K562 (cell line): ENCODE measurements at regions not wholly inside any gene's neighbourhood (a gene's known extent, or its start where the extent isn't known, plus 50 kb on each side); places are given as distances from the start of the nearest gene placed in this dataset.

Experiments
- DMBX1 ChIP-seq: fragments of 250-450 bp; sonication (Bioruptor Pico); IDR thresholded peaks from 2 replicates; pipeline ENCODE4 v1.8.0; 2022; ENCODE audit warnings: inconsistent platforms, mild to moderate bottlenecking, moderate library complexity, borderline replicate concordance
- GATA2 ChIP-seq: sonication (generic); formaldehyde crosslinking; IDR thresholded peaks from 2 replicates; pipeline ENCODE4 v1.4.0; 2020; ENCODE audit warnings: mild to moderate bottlenecking, missing genetic modification reagents
- LARP7 ChIP-seq: fragments of 450-650 bp; IDR thresholded peaks from 2 replicates; pipeline ENCODE4 v1.6.1; 2016
- MECOM ChIP-seq: fragments of 250-450 bp; sonication (Bioruptor Pico); IDR thresholded peaks from 2 replicates; pipeline ENCODE4 v1.8.0; 2022; ENCODE audit warnings: inconsistent platforms
- NEUROD1 ChIP-seq: fragments of 150-350 bp; IDR thresholded peaks from 2 replicates; pipeline ENCODE4 v1.6.1; 2014; ENCODE audit warnings: borderline replicate concordance, low read length, low read depth; ENCODE audit not compliant: partially characterized antibody
- NR4A1 ChIP-seq, 2 experiments: fragments of 250-450 bp in 1 of 2; fragments of 450-650 bp in 1 of 2; sonication (Bioruptor Pico) in 1 of 2; IDR thresholded peaks; 2 replicates each; pipeline versions ENCODE4 v1.4.0 to v1.6.1; 2016 to 2020; ENCODE audit warnings: mild to moderate bottlenecking in 2 of 2, missing compliant biosample characterization in 1 of 2, missing genetic modification characterization in 1 of 2, moderate library complexity in 1 of 2
- NRF1 ChIP-seq, 2 experiments: fragments of 450-650 bp; IDR thresholded peaks in 1 of 2; conservative IDR thresholded peaks in 1 of 2; 2 replicates each; pipeline ENCODE4 v1.6.1; 2014; ENCODE audit warnings: mild to moderate bottlenecking in 2 of 2
- PHF8 ChIP-seq: fragments of 200-600 bp; sonication (generic); IDR thresholded peaks from 2 replicates; pipeline ENCODE4 v1.6.1; 2012; ENCODE audit warnings: mixed run types, mild to moderate bottlenecking, inconsistent platforms, low read length, moderate library complexity, borderline replicate concordance
- POLR2G ChIP-seq: fragments of 200-400 bp; formaldehyde crosslinking; IDR thresholded peaks from 2 replicates; pipeline ENCODE4 v1.6.1; 2017; ENCODE audit warnings: low read depth, mild to moderate bottlenecking, antibody characterized with exemption, low read length, moderate library complexity
- RBFOX2 ChIP-seq: fragments of 200-400 bp; formaldehyde crosslinking; IDR thresholded peaks from 2 replicates; pipeline ENCODE4 v1.6.1; 2017; ENCODE audit warnings: low read depth, mild to moderate bottlenecking, low read length, moderate library complexity
- RBM17 ChIP-seq: fragments of 200-400 bp; formaldehyde crosslinking; IDR thresholded peaks from 2 replicates; pipeline ENCODE4 v1.6.1; 2017; ENCODE audit warnings: low read depth, mild to moderate bottlenecking, low read length, borderline replicate concordance
- SMAD3 ChIP-seq: fragments of 450-650 bp; formaldehyde crosslinking; conservative IDR thresholded peaks from 2 replicates; pipeline ENCODE4 v1.4.0; 2020; ENCODE audit warnings: mild to moderate bottlenecking
- STAG1 ChIP-seq: sonication (generic); formaldehyde crosslinking; IDR thresholded peaks from 2 replicates; pipeline ENCODE4 v1.5.0; 2020; ENCODE audit warnings: missing genetic modification reagents, borderline replicate concordance
- STAT5B ChIP-seq: fragments of 250-450 bp; sonication (Bioruptor Pico); IDR thresholded peaks from 2 replicates; pipeline ENCODE4 v1.8.0; 2021; ENCODE audit warnings: mild to moderate bottlenecking, inconsistent platforms
- TBP ChIP-seq: optimal IDR thresholded peaks from 2 replicates; pipeline ENCODE3; 2011; ENCODE audit warnings: low read depth, low read length, improper control_type of control experiment
- ZC3H8 ChIP-seq: fragments of 450-650 bp; IDR thresholded peaks from 2 replicates; pipeline ENCODE4 v1.6.1; 2017
- ZNF143 ChIP-seq: sonication (generic); formaldehyde crosslinking; IDR thresholded peaks from 2 replicates; pipeline ENCODE4 v1.9.0; 2022; ENCODE audit warnings: mild to moderate bottlenecking, missing genetic modification reagents
- ZNF224 ChIP-seq: sonication (generic); formaldehyde crosslinking; IDR thresholded peaks from 2 replicates; pipeline ENCODE4 v1.8.0; 2022; ENCODE audit warnings: mild to moderate bottlenecking, missing genetic modification reagents
- ZNF41 ChIP-seq: fragments of 250-450 bp; sonication (Bioruptor Pico); conservative IDR thresholded peaks from 2 replicates; pipeline ENCODE4 v1.4.0; 2020; ENCODE audit warnings: mild to moderate bottlenecking
- ZNF507 ChIP-seq: conservative IDR thresholded peaks from 2 replicates; pipeline ENCODE4 v1.6.1; 2017; ENCODE audit warnings: missing genetic modification characterization, missing compliant biosample characterization
- ZNF766 ChIP-seq: fragments of 200-800 bp; sonication (Bioruptor generic); conservative IDR thresholded peaks from 2 replicates; pipeline ENCODE4 v1.6.1; 2016; ENCODE audit warnings: missing genetic modification characterization, missing compliant biosample characterization
- TF ChIP-seq, protein P1 (sequence below): sonication (generic); formaldehyde crosslinking; IDR thresholded peaks from 2 replicates; pipeline ENCODE4 v1.9.0; 2022; ENCODE audit warnings: mild to moderate bottlenecking, missing genetic modification reagents
- TF ChIP-seq, protein P2 (sequence below), 3 experiments: fragments of 200-800 bp in 1 of 3; fragments of 250-450 bp in 1 of 3; fragments of 450-650 bp in 1 of 3; sonication (Bioruptor Pico) in 1 of 3; sonication (Bioruptor generic) in 1 of 3; formaldehyde crosslinking in 1 of 3; IDR thresholded peaks; 2 replicates each; pipeline versions ENCODE4 v1.6.1 to v1.8.0; 2016 to 2022; ENCODE audit warnings: mild to moderate bottlenecking in 2 of 3, missing genetic modification characterization in 2 of 3, missing compliant biosample characterization in 1 of 3, moderate library complexity in 1 of 3
- TF ChIP-seq, protein P3 (sequence below): fragments of 450-650 bp; conservative IDR thresholded peaks from 2 replicates; pipeline ENCODE4 v1.6.1; 2016; ENCODE audit warnings: missing genetic modification characterization, low read depth, mild to moderate bottlenecking, missing compliant biosample characterization, moderate library complexity

DNA sequence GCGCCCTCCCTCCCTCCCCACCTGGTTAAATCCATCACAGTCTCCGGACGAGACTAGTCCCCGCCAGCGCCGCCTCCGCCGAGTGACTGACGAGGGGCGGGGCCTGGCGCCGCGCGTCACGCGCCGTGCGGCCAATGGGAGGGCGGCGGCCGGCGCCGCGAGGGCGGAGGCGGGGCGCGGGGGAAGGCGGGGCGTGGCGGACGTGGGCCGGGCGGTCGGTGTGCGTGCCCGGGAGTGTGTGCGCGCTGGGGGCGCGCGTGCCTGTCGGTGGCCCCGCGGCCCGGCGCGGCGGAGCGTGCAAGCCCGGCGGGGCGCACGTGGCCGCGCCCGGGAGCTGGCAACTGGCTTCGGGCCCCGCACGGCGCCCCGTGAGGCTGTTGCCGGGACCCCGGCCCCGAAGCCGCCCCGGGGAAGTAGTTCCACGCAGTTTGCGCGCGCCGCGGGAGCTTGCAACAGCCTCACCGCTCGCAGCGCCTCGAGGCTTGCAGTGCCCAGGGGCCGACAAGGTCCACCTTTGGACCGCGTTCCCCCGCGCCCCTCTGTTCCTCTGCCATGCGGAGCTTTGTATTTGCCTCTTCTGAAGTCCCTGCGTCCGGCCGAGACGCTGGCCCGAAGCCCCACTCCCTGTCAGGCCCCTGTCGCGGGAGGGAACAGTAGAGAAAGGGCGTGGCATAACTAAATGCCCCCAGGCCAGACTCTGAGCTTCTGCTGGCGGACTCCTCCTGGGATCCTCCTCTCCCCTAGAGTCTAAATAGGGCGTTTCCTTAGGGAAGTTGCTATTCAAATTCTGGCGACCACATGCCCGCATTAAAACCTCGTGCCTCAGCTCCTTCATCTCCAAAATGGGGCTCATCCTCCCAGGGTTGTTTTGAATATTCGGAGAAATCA lies 400.9 kb downstream of the SHQ1 start (continued):
- TF ChIP-seq GATA2 (CRISPR knock-in tag) (no peak), STAT5B (CRISPR knock-in tag) (no peak), ZNF507 (tag) (no peak), ZNF41 (CRISPR knock-in tag) (0 out of 2 replicates have a peak, but pooled peaks have one; percentile 24), ZNF766 (CRISPR knock-in tag) (peak; percentile 93), MECOM (CRISPR knock-in tag) (peak; percentile 76), PHF8 (peak; percentile 51; the same call in 1 of the 2 replicates), RBFOX2 (peak; percentile 72), SMAD3 (CRISPR knock-in tag) (no peak), ZNF143 (CRISPR knock-in tag) (no peak), LARP7 (no peak), ZC3H8 (no peak), NRF1 (conservative IDR thresholded peaks at IDR 0.05 in 1 of 2, IDR thresholded peaks at IDR 0.05 in 1 of 2) (no peak; a peak in 1 of 4 replicates), POLR2G (peak; percentile 74), STAG1 (peak; percentile 40; the same call in 1 of the 2 replicates), TBP (peak; percentile 45), NEUROD1 (no peak), NR4A1 (CRISPR knock-in tag; IDR thresholded peaks at IDR 0.05) (no peak), NR4A1 (tag; IDR thresholded peaks at IDR 0.05) (peak; percentile 91), ZNF224 (CRISPR knock-in tag) (peak; percentile 71; the same call in 1 of the 2 replicates), RBM17 (no peak), DMBX1 (CRISPR knock-in tag) (peak; percentile 89)
- TF ChIP-seq, protein P1, sequence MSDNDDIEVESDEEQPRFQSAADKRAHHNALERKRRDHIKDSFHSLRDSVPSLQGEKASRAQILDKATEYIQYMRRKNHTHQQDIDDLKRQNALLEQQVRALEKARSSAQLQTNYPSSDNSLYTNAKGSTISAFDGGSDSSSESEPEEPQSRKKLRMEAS (CRISPR knock-in tag): peak; percentile 83
- TF ChIP-seq, protein P2, sequence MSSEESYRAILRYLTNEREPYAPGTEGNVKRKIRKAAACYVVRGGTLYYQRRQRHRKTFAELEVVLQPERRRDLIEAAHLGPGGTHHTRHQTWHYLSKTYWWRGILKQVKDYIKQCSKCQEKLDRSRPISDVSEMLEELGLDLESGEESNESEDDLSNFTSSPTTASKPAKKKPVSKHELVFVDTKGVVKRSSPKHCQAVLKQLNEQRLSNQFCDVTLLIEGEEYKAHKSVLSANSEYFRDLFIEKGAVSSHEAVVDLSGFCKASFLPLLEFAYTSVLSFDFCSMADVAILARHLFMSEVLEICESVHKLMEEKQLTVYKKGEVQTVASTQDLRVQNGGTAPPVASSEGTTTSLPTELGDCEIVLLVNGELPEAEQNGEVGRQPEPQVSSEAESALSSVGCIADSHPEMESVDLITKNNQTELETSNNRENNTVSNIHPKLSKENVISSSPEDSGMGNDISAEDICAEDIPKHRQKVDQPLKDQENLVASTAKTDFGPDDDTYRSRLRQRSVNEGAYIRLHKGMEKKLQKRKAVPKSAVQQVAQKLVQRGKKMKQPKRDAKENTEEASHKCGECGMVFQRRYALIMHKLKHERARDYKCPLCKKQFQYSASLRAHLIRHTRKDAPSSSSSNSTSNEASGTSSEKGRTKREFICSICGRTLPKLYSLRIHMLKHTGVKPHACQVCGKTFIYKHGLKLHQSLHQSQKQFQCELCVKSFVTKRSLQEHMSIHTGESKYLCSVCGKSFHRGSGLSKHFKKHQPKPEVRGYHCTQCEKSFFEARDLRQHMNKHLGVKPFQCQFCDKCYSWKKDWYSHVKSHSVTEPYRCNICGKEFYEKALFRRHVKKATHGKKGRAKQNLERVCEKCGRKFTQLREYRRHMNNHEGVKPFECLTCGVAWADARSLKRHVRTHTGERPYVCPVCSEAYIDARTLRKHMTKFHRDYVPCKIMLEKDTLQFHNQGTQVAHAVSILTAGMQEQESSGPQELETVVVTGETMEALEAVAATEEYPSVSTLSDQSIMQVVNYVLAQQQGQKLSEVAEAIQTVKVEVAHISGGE (CRISPR knock-in tag; IDR thresholded peaks at IDR 0.05): peak in 1 of 3 experiments; percentile 36; a peak in 2 of 6 replicates
- TF ChIP-seq, protein P3, sequence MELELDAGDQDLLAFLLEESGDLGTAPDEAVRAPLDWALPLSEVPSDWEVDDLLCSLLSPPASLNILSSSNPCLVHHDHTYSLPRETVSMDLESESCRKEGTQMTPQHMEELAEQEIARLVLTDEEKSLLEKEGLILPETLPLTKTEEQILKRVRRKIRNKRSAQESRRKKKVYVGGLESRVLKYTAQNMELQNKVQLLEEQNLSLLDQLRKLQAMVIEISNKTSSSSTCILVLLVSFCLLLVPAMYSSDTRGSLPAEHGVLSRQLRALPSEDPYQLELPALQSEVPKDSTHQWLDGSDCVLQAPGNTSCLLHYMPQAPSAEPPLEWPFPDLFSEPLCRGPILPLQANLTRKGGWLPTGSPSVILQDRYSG (tag): no peak; the same call in 1 of the 2 replicates
